ENCODE measurements at regions not wholly inside any gene's neighbourhood (a gene's known extent, or its start where the extent isn't known, plus 50 kb on each side); places are given as distances from the start of the nearest gene placed in this dataset.

DNA sequence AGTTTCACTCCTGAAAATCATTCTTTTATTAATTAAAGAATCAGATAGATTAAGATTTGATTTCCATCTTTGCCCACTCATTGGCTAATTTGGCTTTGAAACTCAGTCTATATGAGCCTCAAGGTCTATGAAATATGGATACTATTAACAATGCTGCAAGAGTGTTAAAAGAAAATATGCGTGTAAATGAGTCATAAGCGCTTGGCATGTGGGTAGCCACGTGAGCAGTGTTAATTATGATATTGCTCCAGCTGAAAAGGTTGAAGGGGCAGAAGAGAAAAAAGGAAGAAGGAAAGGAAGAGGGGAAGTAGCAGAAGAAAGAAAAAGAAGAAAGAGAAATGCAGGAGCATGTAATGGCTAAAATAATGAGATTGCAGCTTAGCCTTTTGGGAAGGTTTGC, 151.4 kb downstream of the CHRM3 start:
- H4K20me1 ChIP-seq (ENCODE audit: insufficient read depth, low read length) = no peaks in the 10 kb centered on the region
- intact Hi-C loops (cut with micrococcal nuclease; ENCODE audit: unreplicated experiment) = no loop called here
- H3K4me2 ChIP-seq (ENCODE audit: low read length) = no peak overlapping the region
- no peaks in the 10 kb centered on the region for H3K79me2 ChIP-seq (ENCODE audit: insufficient read depth, low read depth, low read length)
- H3K4me3 ChIP-seq (ENCODE audit: low read depth, low read length, poor library complexity, severe bottlenecking) = no peak overlapping the region
- POLR2A ChIA-PET = interaction anchor here (1.0 kb wide), 1 partner anchor 29 kb away, joined by 3 read pairs; no protein-coding TSS in a partner anchor
- BruUV-seq (replicated peaks) = no TSS peak
- H2AFZ ChIP-seq (ENCODE audit: low read length) = no peak overlapping the region
- DNase-seq (ENCODE audit: low spot score) = no peak
- TF ChIP-seq, protein P1, sequence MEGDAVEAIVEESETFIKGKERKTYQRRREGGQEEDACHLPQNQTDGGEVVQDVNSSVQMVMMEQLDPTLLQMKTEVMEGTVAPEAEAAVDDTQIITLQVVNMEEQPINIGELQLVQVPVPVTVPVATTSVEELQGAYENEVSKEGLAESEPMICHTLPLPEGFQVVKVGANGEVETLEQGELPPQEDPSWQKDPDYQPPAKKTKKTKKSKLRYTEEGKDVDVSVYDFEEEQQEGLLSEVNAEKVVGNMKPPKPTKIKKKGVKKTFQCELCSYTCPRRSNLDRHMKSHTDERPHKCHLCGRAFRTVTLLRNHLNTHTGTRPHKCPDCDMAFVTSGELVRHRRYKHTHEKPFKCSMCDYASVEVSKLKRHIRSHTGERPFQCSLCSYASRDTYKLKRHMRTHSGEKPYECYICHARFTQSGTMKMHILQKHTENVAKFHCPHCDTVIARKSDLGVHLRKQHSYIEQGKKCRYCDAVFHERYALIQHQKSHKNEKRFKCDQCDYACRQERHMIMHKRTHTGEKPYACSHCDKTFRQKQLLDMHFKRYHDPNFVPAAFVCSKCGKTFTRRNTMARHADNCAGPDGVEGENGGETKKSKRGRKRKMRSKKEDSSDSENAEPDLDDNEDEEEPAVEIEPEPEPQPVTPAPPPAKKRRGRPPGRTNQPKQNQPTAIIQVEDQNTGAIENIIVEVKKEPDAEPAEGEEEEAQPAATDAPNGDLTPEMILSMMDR (conservative IDR thresholded peaks at IDR 0.05; ENCODE audit: low read length) = no peak
- TF ChIP-seq EZH2phosphoT487 (IDR thresholded peaks at IDR 0.05; ENCODE audit: borderline replicate concordance, low read depth, low read length) = no peak
- no peaks in the 10 kb centered on the region for H3K4me1 ChIP-seq (ENCODE audit: insufficient read depth, low read length, poor library complexity, severe bottlenecking)
- no peaks in the 10 kb centered on the region for H3K9me2 ChIP-seq (ENCODE audit: insufficient read depth, low read length)
- CTCF ChIA-PET (ENCODE audit: unreplicated experiment) = no interaction called here
- no peaks in the 10 kb centered on the region for H3K36me3 ChIP-seq (ENCODE audit: insufficient read depth, low read length)
- no peaks in the 10 kb centered on the region for H3K9me3 ChIP-seq (ENCODE audit: low read length)
- no peak overlapping the region for H3K27ac ChIP-seq (ENCODE audit: low read depth, low read length, poor library complexity, severe bottlenecking)

- no peaks in the 10 kb centered on the region for H3K36me3 ChIP-seq (ENCODE audit: insufficient read depth, low read length)
- H3K9me2 ChIP-seq (ENCODE audit: insufficient read depth, low read length) = no peaks in the 10 kb centered on the region
- no peaks in the 10 kb centered on the region for H3K9me3 ChIP-seq (ENCODE audit: low read length)
- H3K4me3 ChIP-seq (ENCODE audit: low read depth, low read length, poor library complexity, severe bottlenecking) = no peak overlapping the region
- no peak overlapping the region for H2AFZ ChIP-seq (ENCODE audit: low read length)
- intact Hi-C loops (cut with micrococcal nuclease; ENCODE audit: unreplicated experiment) = no loop called here
- no TSS peak for BruUV-seq (replicated peaks)
- no peaks in the 10 kb centered on the region for H3K79me2 ChIP-seq (ENCODE audit: insufficient read depth, low read depth, low read length)
- H3K4me2 ChIP-seq (ENCODE audit: low read length) = no peak overlapping the region
- CTCF ChIA-PET (ENCODE audit: unreplicated experiment) = no interaction called here
- TF ChIP-seq EZH2phosphoT487 (IDR thresholded peaks at IDR 0.05; ENCODE audit: borderline replicate concordance, low read depth, low read length) = no peak
- TF ChIP-seq, protein P1 (conservative IDR thresholded peaks at IDR 0.05; ENCODE audit: low read length) = no peak
- no peaks in the 10 kb centered on the region for H4K20me1 ChIP-seq (ENCODE audit: insufficient read depth, low read length)
- no peak overlapping the region for H3K27ac ChIP-seq (ENCODE audit: low read depth, low read length, poor library complexity, severe bottlenecking)
- no peaks in the 10 kb centered on the region for H3K4me1 ChIP-seq (ENCODE audit: insufficient read depth, low read length, poor library complexity, severe bottlenecking)
- POLR2A ChIA-PET = interaction anchor here (0.6 kb wide), 1 partner anchor 377 kb away, joined by 3 read pairs; no protein-coding TSS in a partner anchor
- no peak for DNase-seq (ENCODE audit: low spot score)
These were observed 152.0 kb downstream of the CHRM3 start for GRCh38 chr1:239538239-239538988.

DNA sequence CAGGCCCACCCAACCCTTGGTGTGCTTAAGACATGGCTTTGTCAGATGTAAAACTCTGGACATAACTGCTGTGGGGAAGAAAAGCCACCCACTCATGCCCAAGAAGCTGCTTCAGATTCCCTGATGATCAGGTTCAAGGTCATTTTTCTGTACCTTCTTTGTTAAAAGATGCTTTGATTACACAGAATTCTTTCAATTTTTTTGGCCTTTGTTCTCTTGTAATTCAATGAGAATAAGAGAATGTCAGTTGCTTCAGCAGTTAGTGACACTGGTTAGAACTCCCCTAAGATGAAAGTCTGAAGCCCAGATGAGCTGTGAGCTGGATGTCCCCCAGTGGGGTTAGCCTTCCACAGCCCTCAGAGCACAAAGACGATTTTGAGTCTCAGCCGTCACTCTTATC, 152.7 kb downstream of the CHRM3 start:
- no TSS peak for BruUV-seq (replicated peaks)
- no peak overlapping the region for H3K27ac ChIP-seq (ENCODE audit: low read depth, low read length, poor library complexity, severe bottlenecking)

More for the DNA sequence above, 152.7 kb downstream of the CHRM3 start:
- H4K20me1 ChIP-seq (ENCODE audit: insufficient read depth, low read length) = no peaks in the 10 kb centered on the region
- intact Hi-C loops (cut with micrococcal nuclease; ENCODE audit: unreplicated experiment) = no loop called here
- H3K9me3 ChIP-seq (ENCODE audit: low read length) = no peaks in the 10 kb centered on the region
- DNase-seq (ENCODE audit: low spot score) = no peak
- TF ChIP-seq EZH2phosphoT487 (IDR thresholded peaks at IDR 0.05; ENCODE audit: borderline replicate concordance, low read depth, low read length) = no peak
- TF ChIP-seq, protein P1 (conservative IDR thresholded peaks at IDR 0.05; ENCODE audit: low read length) = no peak
- no peaks in the 10 kb centered on the region for H3K4me1 ChIP-seq (ENCODE audit: insufficient read depth, low read length, poor library complexity, severe bottlenecking)
- no peaks in the 10 kb centered on the region for H3K79me2 ChIP-seq (ENCODE audit: insufficient read depth, low read depth, low read length)
- CTCF ChIA-PET (ENCODE audit: unreplicated experiment) = no interaction called here
- POLR2A ChIA-PET = interaction anchor here (0.6 kb wide), 2 partner anchors 15 to 377 kb away, joined by 3 to 5 read pairs; no protein-coding TSS in a partner anchor
- no peaks in the 10 kb centered on the region for H3K36me3 ChIP-seq (ENCODE audit: insufficient read depth, low read length)
- H3K9me2 ChIP-seq (ENCODE audit: insufficient read depth, low read length) = no peaks in the 10 kb centered on the region
- no peak overlapping the region for H3K4me2 ChIP-seq (ENCODE audit: low read length)
- no peak overlapping the region for H2AFZ ChIP-seq (ENCODE audit: low read length)
- no peak overlapping the region for H3K4me3 ChIP-seq (ENCODE audit: low read depth, low read length, poor library complexity, severe bottlenecking)

Measured in OCI-LY7 (cell line).